ENCODE measurements at regions not wholly inside any gene's neighbourhood (a gene's known extent, or its start where the extent isn't known, plus 50 kb on each side); places are given as distances from the start of the nearest gene placed in this dataset.

DNA sequence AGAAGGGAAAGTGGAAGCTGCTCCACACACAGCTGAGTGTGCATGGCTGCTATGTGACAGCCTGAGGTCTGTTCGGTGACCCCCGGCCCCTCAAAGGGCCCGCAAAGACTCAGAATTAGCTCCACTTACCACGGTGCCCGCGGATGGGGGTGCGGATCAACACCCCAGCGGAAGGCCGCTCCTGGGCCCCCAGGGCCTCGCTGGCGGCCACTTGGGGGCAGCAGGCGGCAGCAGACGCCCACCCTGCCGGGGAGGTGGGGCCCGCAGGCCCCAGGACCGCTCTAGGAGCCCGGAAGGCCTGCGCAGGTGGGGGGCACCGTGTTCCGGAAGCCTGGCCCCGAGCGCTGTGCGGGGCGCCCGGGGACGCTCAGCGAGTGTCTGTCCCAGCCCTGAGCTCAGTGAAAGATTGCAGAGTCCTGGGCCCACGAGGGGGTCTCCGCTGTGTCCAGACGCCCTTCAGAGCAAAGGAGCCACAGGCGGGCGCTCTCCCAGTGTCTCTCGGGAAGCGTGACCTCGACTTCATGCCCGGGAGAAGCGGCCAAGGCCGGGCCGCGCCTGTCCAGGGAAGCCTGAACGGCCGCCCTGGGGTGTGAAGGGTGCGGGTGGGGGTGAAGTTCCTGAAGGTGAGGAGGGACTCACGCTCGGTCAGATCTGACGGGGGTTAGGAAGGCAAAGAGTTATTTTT lies 118.7 kb downstream of the VAPA start:
- TF ChIP-seq, protein P1, sequence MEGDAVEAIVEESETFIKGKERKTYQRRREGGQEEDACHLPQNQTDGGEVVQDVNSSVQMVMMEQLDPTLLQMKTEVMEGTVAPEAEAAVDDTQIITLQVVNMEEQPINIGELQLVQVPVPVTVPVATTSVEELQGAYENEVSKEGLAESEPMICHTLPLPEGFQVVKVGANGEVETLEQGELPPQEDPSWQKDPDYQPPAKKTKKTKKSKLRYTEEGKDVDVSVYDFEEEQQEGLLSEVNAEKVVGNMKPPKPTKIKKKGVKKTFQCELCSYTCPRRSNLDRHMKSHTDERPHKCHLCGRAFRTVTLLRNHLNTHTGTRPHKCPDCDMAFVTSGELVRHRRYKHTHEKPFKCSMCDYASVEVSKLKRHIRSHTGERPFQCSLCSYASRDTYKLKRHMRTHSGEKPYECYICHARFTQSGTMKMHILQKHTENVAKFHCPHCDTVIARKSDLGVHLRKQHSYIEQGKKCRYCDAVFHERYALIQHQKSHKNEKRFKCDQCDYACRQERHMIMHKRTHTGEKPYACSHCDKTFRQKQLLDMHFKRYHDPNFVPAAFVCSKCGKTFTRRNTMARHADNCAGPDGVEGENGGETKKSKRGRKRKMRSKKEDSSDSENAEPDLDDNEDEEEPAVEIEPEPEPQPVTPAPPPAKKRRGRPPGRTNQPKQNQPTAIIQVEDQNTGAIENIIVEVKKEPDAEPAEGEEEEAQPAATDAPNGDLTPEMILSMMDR (conservative IDR thresholded peaks at IDR 0.05; ENCODE audit: low read depth, low read length), result peak; percentile 48
- H3K4me3 ChIP-seq (ENCODE audit: low read depth, low read length), result peak overlapping the region; percentile 33
- no peak for DNase-seq (ENCODE audit: low read depth)

DNA sequence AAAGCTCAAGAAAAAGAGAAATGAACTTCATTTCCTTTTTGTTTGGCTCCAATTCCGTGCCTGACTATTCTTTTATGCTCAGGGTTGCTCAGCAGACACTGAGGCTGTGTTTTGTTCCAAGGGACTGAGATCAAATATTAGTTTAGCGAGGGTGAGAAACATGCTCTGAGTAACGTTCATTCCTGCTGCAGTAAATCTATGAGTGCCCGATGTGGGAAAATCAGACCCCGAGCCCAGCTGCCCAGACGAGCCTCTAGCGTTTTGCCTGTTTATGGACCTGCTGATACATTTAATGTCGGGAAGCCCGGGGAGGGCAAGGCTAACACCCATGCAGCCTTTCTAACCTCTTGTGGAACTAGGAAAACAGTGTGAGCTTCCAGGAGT lies 119.2 kb downstream of the VAPA start:
- TF ChIP-seq, protein P1 (conservative IDR thresholded peaks at IDR 0.05; ENCODE audit: low read depth, low read length), result no peak
- DNase-seq (ENCODE audit: low read depth), result no peak
- no peak overlapping the region for H3K4me3 ChIP-seq (ENCODE audit: low read depth, low read length)

- no peak for DNase-seq (ENCODE audit: low read depth)
- H3K4me3 ChIP-seq (ENCODE audit: low read depth, low read length), result no peak overlapping the region
- TF ChIP-seq, protein P1 (conservative IDR thresholded peaks at IDR 0.05; ENCODE audit: low read depth, low read length), result no peak
These were observed 121.6 kb downstream of the VAPA start for GRCh38 chr18:10035281-10035991.

DNA sequence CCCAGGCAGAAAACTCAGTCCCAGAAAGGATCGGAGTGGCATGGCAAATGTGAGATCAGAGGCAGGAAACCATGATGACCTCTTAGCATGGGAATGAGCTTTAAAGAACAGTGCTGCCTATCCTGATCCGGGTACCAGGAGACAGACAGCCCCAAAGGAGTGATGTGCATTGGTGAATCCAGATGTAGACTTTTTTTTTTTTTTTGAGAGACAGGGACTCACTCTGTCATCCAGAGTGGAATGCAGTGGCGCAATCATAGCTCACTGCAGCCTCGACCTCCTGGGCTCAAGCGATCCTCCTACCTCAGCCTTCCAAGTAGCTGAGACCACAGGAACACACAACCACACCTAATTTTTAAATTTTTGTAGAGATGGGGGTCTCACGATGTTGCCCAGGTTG lies 122.7 kb downstream of the VAPA start:
- no peak overlapping the region for H3K4me3 ChIP-seq (ENCODE audit: low read depth, low read length)
- TF ChIP-seq, protein P1 (conservative IDR thresholded peaks at IDR 0.05; ENCODE audit: low read depth, low read length), result no peak
- no peak for DNase-seq (ENCODE audit: low read depth)

DNA sequence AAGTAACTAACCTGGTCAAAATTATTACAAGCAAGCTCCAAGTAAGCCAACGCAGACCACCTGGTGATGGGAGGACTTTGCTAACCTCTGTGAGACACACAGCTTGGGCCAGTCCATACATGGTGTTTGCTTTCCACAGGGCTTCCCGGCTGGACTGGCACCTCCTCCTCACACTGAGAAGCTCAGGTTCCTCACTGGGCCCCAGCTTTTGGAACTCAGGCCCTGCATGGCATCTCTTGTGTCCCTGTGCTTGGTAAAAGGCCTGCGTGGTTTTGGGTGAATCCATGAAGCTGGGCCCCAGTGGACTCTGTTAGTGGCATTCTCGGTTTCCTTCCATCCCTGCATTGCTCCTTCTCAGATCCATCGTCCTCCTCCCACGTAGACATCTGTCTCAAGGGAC lies 123.4 kb downstream of the VAPA start:
- TF ChIP-seq, protein P1 (conservative IDR thresholded peaks at IDR 0.05; ENCODE audit: low read depth, low read length), result no peak
- DNase-seq (ENCODE audit: low read depth), result no peak

DNA sequence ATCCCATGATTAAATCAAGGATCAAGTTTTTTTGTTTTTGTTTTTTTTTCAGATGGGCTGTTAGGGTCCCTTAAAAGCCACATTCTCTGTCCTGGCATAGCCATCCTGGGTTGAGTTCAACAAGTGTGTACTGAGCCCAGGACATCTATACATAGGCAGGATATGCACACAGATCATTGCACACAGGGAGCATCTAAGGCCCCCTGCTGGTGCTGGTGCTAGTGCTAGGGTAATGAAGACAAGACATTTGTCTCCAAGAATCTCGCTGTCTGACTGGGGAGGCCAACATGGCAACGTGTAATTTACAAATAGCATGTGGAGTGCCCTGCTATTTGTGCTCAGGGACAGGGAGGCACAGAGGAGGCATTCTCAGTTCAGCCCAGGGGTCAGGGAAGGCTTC lies 124.5 kb downstream of the VAPA start:
- no peak overlapping the region for H3K4me3 ChIP-seq (ENCODE audit: low read depth, low read length)
- no peak for DNase-seq (ENCODE audit: low read depth)
- TF ChIP-seq, protein P1 (conservative IDR thresholded peaks at IDR 0.05; ENCODE audit: low read depth, low read length), result no peak

More for the DNA sequence above, 123.4 kb downstream of the VAPA start:
- H3K4me3 ChIP-seq (ENCODE audit: low read depth, low read length), result no peak overlapping the region

Data from choroid plexus epithelial cell (primary cell).